ENCODE measurements at regions not wholly inside any gene's neighbourhood (a gene's known extent, or its start where the extent isn't known, plus 50 kb on each side); places are given as distances from the start of the nearest gene placed in this dataset.
"Not testable (repeated sequence)": the region's sequence is repeated elsewhere in the genome, so short reads cannot be mapped to it uniquely, and the experiment has no call there.

GRCh38 chr2:91764581-91765002 is 3073.1 kb downstream of the RPIA start:
- not testable (repeated sequence) for TF ChIP-seq EZH2 (IDR thresholded peaks at IDR 0.05); POLR2AphosphoS5 (IDR thresholded peaks at IDR 0.05; ENCODE audit: borderline replicate concordance, low read depth, low read length); FOXP2 (optimal IDR thresholded peaks at IDR 0.05; ENCODE audit: control extremely low read depth, extremely low read length, insufficient read depth)

Data from SK-N-MC (cell line).